Loucy (cell line): ENCODE measurements at regions not wholly inside any gene's neighbourhood (a gene's known extent, or its start where the extent isn't known, plus 50 kb on each side); places are given as distances from the start of the nearest gene placed in this dataset.
"Not testable (repeated sequence)": the region's sequence is repeated elsewhere in the genome, so short reads cannot be mapped to it uniquely, and the experiment has no call there.

Experiments used
- EZH2phosphoT487 ChIP-seq: fragments of 200-600 bp; IDR thresholded peaks from 2 replicates; pipeline ENCODE4 v1.6.1; 2018; ENCODE audit warnings: antibody characterized with exemption, mild to moderate bottlenecking, moderate library complexity, borderline replicate concordance
- TF ChIP-seq, protein P1 (sequence below): fragments of 200-600 bp; sonication (generic); conservative IDR thresholded peaks from 2 replicates; pipeline ENCODE4 v1.5.1; 2014; ENCODE audit warnings: mild to moderate bottlenecking, antibody characterized with exemption, low read length

GRCh38 chr16:88231839-88232238, 150.9 kb upstream of the ZNF469 start:
- TF ChIP-seq, protein P1, sequence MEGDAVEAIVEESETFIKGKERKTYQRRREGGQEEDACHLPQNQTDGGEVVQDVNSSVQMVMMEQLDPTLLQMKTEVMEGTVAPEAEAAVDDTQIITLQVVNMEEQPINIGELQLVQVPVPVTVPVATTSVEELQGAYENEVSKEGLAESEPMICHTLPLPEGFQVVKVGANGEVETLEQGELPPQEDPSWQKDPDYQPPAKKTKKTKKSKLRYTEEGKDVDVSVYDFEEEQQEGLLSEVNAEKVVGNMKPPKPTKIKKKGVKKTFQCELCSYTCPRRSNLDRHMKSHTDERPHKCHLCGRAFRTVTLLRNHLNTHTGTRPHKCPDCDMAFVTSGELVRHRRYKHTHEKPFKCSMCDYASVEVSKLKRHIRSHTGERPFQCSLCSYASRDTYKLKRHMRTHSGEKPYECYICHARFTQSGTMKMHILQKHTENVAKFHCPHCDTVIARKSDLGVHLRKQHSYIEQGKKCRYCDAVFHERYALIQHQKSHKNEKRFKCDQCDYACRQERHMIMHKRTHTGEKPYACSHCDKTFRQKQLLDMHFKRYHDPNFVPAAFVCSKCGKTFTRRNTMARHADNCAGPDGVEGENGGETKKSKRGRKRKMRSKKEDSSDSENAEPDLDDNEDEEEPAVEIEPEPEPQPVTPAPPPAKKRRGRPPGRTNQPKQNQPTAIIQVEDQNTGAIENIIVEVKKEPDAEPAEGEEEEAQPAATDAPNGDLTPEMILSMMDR: not testable (repeated sequence)
- not testable (repeated sequence) for TF ChIP-seq EZH2phosphoT487
